PC-9 (cell line): ENCODE measurements at regions not wholly inside any gene's neighbourhood (a gene's known extent, or its start where the extent isn't known, plus 50 kb on each side); places are given as distances from the start of the nearest gene placed in this dataset.

Experiments
- BruUV-seq: library from RNA; stranded (reverse); fragments of 400-500 nt; replicated peaks from 2 replicates; lab custom pipeline; 2021; lab: Mats Ljungman, UMichigan
- CTCF ChIA-PET: fragments of 300-600 bp; sonication (Branson Sonifier 250); formaldehyde crosslinking; loops from one replicate; lab custom pipeline; 2022; ENCODE audit warnings: antibody characterized with exemption; lab: Charles Lee
- POLR2A ChIA-PET: fragments of 300-600 bp; sonication (Branson Sonifier 250); formaldehyde crosslinking; loops from one replicate; lab custom pipeline; 2022; ENCODE audit warnings: antibody characterized with exemption; ENCODE audit not compliant: unreplicated experiment; lab: Charles Lee
- DNase-seq, 2 experiments: peaks; one replicate each; pipeline versions ENCODE4 v3.0.0 to v3.0.0-alpha.2; 2015 to 2022; ENCODE audit warnings: mixed read lengths in 1 of 2
- H2AFZ ChIP-seq: fragments of 200-600 bp; sonication (generic); 2 replicates; pipeline ENCODE4 v1.8.1; 2017; ENCODE audit warnings: antibody characterized with exemption
- H3F3A ChIP-seq: fragments of 200-600 bp; sonication (generic); 2 replicates; pipeline ENCODE4 v1.8.1; 2017; ENCODE audit warnings: antibody characterized with exemption, mild to moderate bottlenecking, low read depth; ENCODE audit not compliant: insufficient read depth
- H3K27ac ChIP-seq: fragments of 200-600 bp; sonication (generic); 2 replicates; pipeline ENCODE4 v1.6.1; 2016; ENCODE audit warnings: mixed run types
- H3K27me3 ChIP-seq: fragments of 200-600 bp; sonication (generic); 2 replicates; pipeline ENCODE4 v1.6.1; 2016; ENCODE audit warnings: low read depth, mixed run types; ENCODE audit not compliant: insufficient read depth
- H3K36me3 ChIP-seq: fragments of 200-600 bp; sonication (generic); 2 replicates; pipeline ENCODE4 v1.6.1; 2016; ENCODE audit warnings: low read depth, mixed run types
- H3K4me1 ChIP-seq: fragments of 200-600 bp; sonication (generic); replicated peaks from 2 replicates; pipeline ENCODE4 v1.6.1; 2016; ENCODE audit warnings: mixed run types; ENCODE audit not compliant: insufficient read depth
- H3K4me2 ChIP-seq: fragments of 200-600 bp; sonication (generic); 2 replicates; pipeline ENCODE4 v1.6.1; 2017; ENCODE audit warnings: mixed run types
- H3K4me3 ChIP-seq: fragments of 200-600 bp; sonication (generic); 2 replicates; pipeline ENCODE4 v1.6.1; 2016; ENCODE audit warnings: mixed run types
- H3K79me2 ChIP-seq: fragments of 200-600 bp; sonication (generic); 2 replicates; pipeline ENCODE4 v1.6.1; 2017; ENCODE audit warnings: low read depth, mixed run types
- H3K9me2 ChIP-seq: fragments of 200-600 bp; sonication (generic); 2 replicates; pipeline ENCODE4 v1.8.1; 2017; ENCODE audit warnings: mild to moderate bottlenecking; ENCODE audit not compliant: insufficient read depth
- H3K9me3 ChIP-seq: fragments of 200-600 bp; sonication (generic); 2 replicates; pipeline ENCODE4 v1.8.1; 2016; ENCODE audit warnings: low read depth; ENCODE audit not compliant: insufficient read depth
- H4K20me1 ChIP-seq: fragments of 200-600 bp; sonication (generic); 2 replicates; pipeline ENCODE4 v1.8.1; 2017; ENCODE audit not compliant: insufficient read depth
- CTCF ChIP-seq: fragments of 200-600 bp; sonication (generic); conservative IDR thresholded peaks from 2 replicates; pipeline ENCODE4 v1.6.1; 2017; ENCODE audit warnings: mixed run types, antibody characterized with exemption, mild to moderate bottlenecking, moderate library complexity
- EZH2 ChIP-seq: fragments of 200-600 bp; sonication (generic); IDR thresholded peaks from 2 replicates; pipeline ENCODE4 v1.8.0; 2017; ENCODE audit warnings: antibody characterized with exemption, low read depth
- intact Hi-C: fragments of 100-400 bp; cut with micrococcal nuclease; formaldehyde crosslinking; loops from one replicate; pipeline ENCODE4 v1.10.0; 2022; ENCODE audit not compliant: unreplicated experiment

GRCh38 chr12:27907766-27908165, 64.8 kb downstream of the PTHLH start:
- CTCF ChIA-PET: no interaction called here

GRCh38 chr12:27906658-27907473, 65.7 kb downstream of the PTHLH start:
- DNase-seq: no peak
- Histone ChIP-seq H3K4me2 (peak overlapping the region; percentile 45), H3K27ac (peak overlapping the region; percentile 59), H4K20me1 (no peaks in the 10 kb centered on the region), H3K4me1 (peaks cover 29% of the 10 kb centered on the region), H3K27me3 (no peaks in the 10 kb centered on the region), H3F3A (no peaks in the 10 kb centered on the region), H3K9me3 (no peaks in the 10 kb centered on the region), H3K4me3 (no peak overlapping the region), H2AFZ (peak overlapping the region; percentile 76), H3K9me2 (no peaks in the 10 kb centered on the region), H3K79me2 (no peaks in the 10 kb centered on the region), H3K36me3 (no peaks in the 10 kb centered on the region)
- ChIA-PET POLR2A (no interaction called here), CTCF (interaction anchor here (0.6 kb wide), 1 partner anchor 85 kb away, joined by 3 read pairs; no protein-coding TSS in a partner anchor)
- no peak for TF ChIP-seq CTCF
- no peak for TF ChIP-seq EZH2
- no TSS peak for BruUV-seq
- intact Hi-C loops: loop anchor here (5.0 kb wide), 1 partner anchor 85 kb away; no protein-coding TSS in a partner anchor

More at GRCh38 chr12:27907766-27908165, 64.8 kb downstream of the PTHLH start:
- intact Hi-C loops: loop anchor here (5.0 kb wide), 1 partner anchor 85 kb away; no protein-coding TSS in a partner anchor
- Histone ChIP-seq H3K36me3 (no peaks in the 10 kb centered on the region), H3K27ac (no peak overlapping the region), H3K9me2 (no peaks in the 10 kb centered on the region), H3F3A (no peaks in the 10 kb centered on the region), H3K9me3 (no peaks in the 10 kb centered on the region), H3K4me3 (no peak overlapping the region), H3K79me2 (no peaks in the 10 kb centered on the region), H3K27me3 (no peaks in the 10 kb centered on the region), H2AFZ (no peak overlapping the region), H4K20me1 (no peaks in the 10 kb centered on the region), H3K4me1 (peaks cover 29% of the 10 kb centered on the region), H3K4me2 (no peak overlapping the region)
- DNase-seq: peak in 1 of 2 experiments; percentile 69
- no TSS peak for BruUV-seq
- POLR2A ChIA-PET: interaction anchor here (0.6 kb wide), 1 partner anchor 29 kb away, joined by 3 read pairs; no protein-coding TSS in a partner anchor
- no peak for TF ChIP-seq EZH2
- no peak for TF ChIP-seq CTCF

- Histone ChIP-seq H3K27me3 (no peaks in the 10 kb centered on the region), H3K9me3 (no peaks in the 10 kb centered on the region), H3F3A (no peaks in the 10 kb centered on the region), H3K4me1 (peaks cover 29% of the 10 kb centered on the region), H3K4me2 (peak overlapping the region; percentile 45), H3K9me2 (no peaks in the 10 kb centered on the region), H3K4me3 (no peak overlapping the region), H2AFZ (peak overlapping the region; percentile 76), H3K36me3 (no peaks in the 10 kb centered on the region), H3K27ac (peak overlapping the region; percentile 59), H4K20me1 (no peaks in the 10 kb centered on the region), H3K79me2 (no peaks in the 10 kb centered on the region)
- POLR2A ChIA-PET: no interaction called here
- intact Hi-C loops: loop anchor here (5.0 kb wide), 1 partner anchor 84 kb away; no protein-coding TSS in a partner anchor
- CTCF ChIA-PET: no interaction called here
- peak; percentile 8 to 39 for DNase-seq
- TF ChIP-seq CTCF (no peak), EZH2 (no peak)
- BruUV-seq: no TSS peak
Measured at GRCh38 chr12:27906127-27906500, 66.4 kb downstream of the PTHLH start.
